HepG2 (cell line): ENCODE measurements at regions not wholly inside any gene's neighbourhood (a gene's known extent, or its start where the extent isn't known, plus 50 kb on each side); places are given as distances from the start of the nearest gene placed in this dataset.

Experiments used
- ATAC-seq: fragments of 200-7000 bp; cut with Tn5 transposase; 3 replicates; pipeline ENCODE4 v1.9.1; 2020; ENCODE audit warnings: mild to moderate bottlenecking, moderate library complexity
- BruUV-seq: library from RNA; stranded (reverse); fragments of 400-500 nt; replicated peaks from 2 replicates; lab custom pipeline; 2021; lab: Mats Ljungman, UMichigan
- CTCF ChIA-PET: fragments of 300-600 bp; formaldehyde crosslinking; extraction: SDS; loops from one replicate; lab custom pipeline; 2021; ENCODE audit warnings: low total read pairs, inconsistent platforms, low intra/inter-chr PET ratio; lab: Yijun Ruan, JAX
- POLR2A ChIA-PET: fragments of 350-600 bp; sonication (Branson Sonifier 250); formaldehyde crosslinking; loops from one replicate; lab custom pipeline; 2020; ENCODE audit warnings: antibody characterized with exemption, inconsistent platforms; lab: Yijun Ruan, JAX
- DNase-seq: peaks from one replicate; pipeline ENCODE4 v3.0.0-alpha.2; 2015; ENCODE audit warnings: low spot score
- FAIRE-seq: peaks from 3 replicates; lab custom pipeline; 2011; peaks lifted over from hg19 to GRCh38; lab: Jason Lieb, UNC
- H2AFZ ChIP-seq: one replicate; pipeline ENCODE4 v1.6.1; 2011; ENCODE audit warnings: low read length, inconsistent platforms
- H3K27ac ChIP-seq: fragments of 300-600 bp; 3 replicates; pipeline ENCODE4 v1.8.0; 2011; ENCODE audit warnings: mixed run types, mild to moderate bottlenecking, mixed read lengths, low read length, inconsistent platforms; ENCODE audit not compliant: insufficient read depth; ENCODE audit errors: extremely low read length
- H3K27me3 ChIP-seq, 2 experiments: fragments of 200-600 bp in 1 of 2; 2 replicates in 1 of 2; 3 replicates in 1 of 2; pipeline versions ENCODE4 v1.6.0 to v1.8.0; 2011; ENCODE audit warnings: low read length in 2 of 2, mild to moderate bottlenecking in 2 of 2, moderate library complexity in 2 of 2, inconsistent platforms in 1 of 2; ENCODE audit not compliant: insufficient read depth in 2 of 2, control insufficient read depth in 1 of 2
- H3K36me3 ChIP-seq, 2 experiments: fragments of 200-600 bp in 1 of 2; replicated peaks in 1 of 2; 2 replicates in 1 of 2; 3 replicates in 1 of 2; pipeline versions ENCODE4 v1.5.1 to v1.8.0; 2011; ENCODE audit warnings: low read length in 2 of 2, inconsistent platforms in 1 of 2; ENCODE audit not compliant: insufficient read depth in 2 of 2, control insufficient read depth in 1 of 2
- H3K4me1 ChIP-seq: 2 replicates; pipeline ENCODE4 v1.5.1; 2012; ENCODE audit warnings: low read length, inconsistent platforms; ENCODE audit not compliant: insufficient read depth
- H3K4me2 ChIP-seq: 2 replicates; pipeline ENCODE4 v1.6.0; 2011; ENCODE audit warnings: low read depth, low read length, inconsistent platforms
- H3K4me3 ChIP-seq, 3 experiments: fragments of 200-600 bp in 1 of 3; sonication (generic), shearing (Covaris generic) in 1 of 3; replicated peaks in 1 of 3; 2 replicates each; pipeline ENCODE4 v1.5.1; 2011 to 2016; ENCODE audit warnings: low read length in 3 of 3, inconsistent platforms in 2 of 3, low read depth in 2 of 3, mild to moderate bottlenecking in 2 of 3, control low read depth in 1 of 3, mixed read lengths in 1 of 3; ENCODE audit not compliant: insufficient read depth in 1 of 3
- H3K79me2 ChIP-seq: one replicate; pipeline ENCODE4 v1.6.1; 2011; ENCODE audit warnings: low read length, inconsistent platforms; ENCODE audit not compliant: insufficient read depth
- H3K9ac ChIP-seq: 2 replicates; pipeline ENCODE4 v1.6.0; 2011; ENCODE audit warnings: mild to moderate bottlenecking, low read depth, low read length, inconsistent platforms; ENCODE audit not compliant: insufficient read depth
- H3K9me3 ChIP-seq: 2 replicates; pipeline ENCODE4 v1.5.1; 2012; ENCODE audit warnings: mild to moderate bottlenecking, low read length
- H4K20me1 ChIP-seq: 2 replicates; pipeline ENCODE4 v1.6.0; 2011; ENCODE audit warnings: inconsistent platforms, mild to moderate bottlenecking, low read length, moderate library complexity; ENCODE audit not compliant: insufficient read depth
- ATAD3A ChIP-seq: sonication (generic); formaldehyde crosslinking; IDR thresholded peaks from 2 replicates; pipeline ENCODE4 v1.4.0; 2020; ENCODE audit warnings: missing genetic modification reagents
- CBX5 ChIP-seq: sonication (generic); formaldehyde crosslinking; IDR thresholded peaks from 2 replicates; pipeline ENCODE4 v1.4.0; 2020; ENCODE audit warnings: missing genetic modification reagents, borderline replicate concordance
- HNRNPK ChIP-seq: fragments of 200-400 bp; formaldehyde crosslinking; IDR thresholded peaks from 2 replicates; pipeline ENCODE4 v1.6.1; 2018; ENCODE audit warnings: low read length, low read depth, moderate library complexity, mild to moderate bottlenecking; ENCODE audit not compliant: poor library complexity, severe bottlenecking
- HNRNPUL1 ChIP-seq: fragments of 200-400 bp; formaldehyde crosslinking; IDR thresholded peaks from 2 replicates; pipeline ENCODE4 v1.6.1; 2017; ENCODE audit warnings: low read depth, mild to moderate bottlenecking, low read length, moderate library complexity
- IKZF4 ChIP-seq: sonication (generic); formaldehyde crosslinking; IDR thresholded peaks from 2 replicates; pipeline ENCODE4 v1.5.1; 2020; ENCODE audit warnings: borderline replicate concordance, mild to moderate bottlenecking, low read depth, missing genetic modification reagents; ENCODE audit errors: not compliant biosample characterization
- MATR3 ChIP-seq: sonication (generic); formaldehyde crosslinking; IDR thresholded peaks from 2 replicates; pipeline ENCODE4 v1.4.0; 2020; ENCODE audit warnings: missing genetic modification reagents
- ONECUT2 ChIP-seq: sonication (generic); formaldehyde crosslinking; IDR thresholded peaks from 2 replicates; pipeline ENCODE4 v1.4.0; 2020; ENCODE audit warnings: missing genetic modification reagents
- RNF2 ChIP-seq: fragments of 450-650 bp; conservative IDR thresholded peaks from 2 replicates; pipeline ENCODE4 v1.6.1; 2016; ENCODE audit warnings: low read depth
- SIX4 ChIP-seq: sonication (generic); formaldehyde crosslinking; IDR thresholded peaks from 2 replicates; pipeline ENCODE4 v1.4.0; 2020; ENCODE audit warnings: missing genetic modification reagents
- TOE1 ChIP-seq: sonication (generic); formaldehyde crosslinking; IDR thresholded peaks from 2 replicates; pipeline ENCODE4 v1.4.0; 2020; ENCODE audit warnings: mild to moderate bottlenecking, missing genetic modification reagents
- ZNF430 ChIP-seq: sonication (generic); formaldehyde crosslinking; IDR thresholded peaks from 2 replicates; pipeline ENCODE4 v1.9.0; 2021; ENCODE audit warnings: mild to moderate bottlenecking, missing genetic modification reagents
- ZNF7 ChIP-seq: IDR thresholded peaks from 2 replicates; pipeline ENCODE4 v1.6.1; 2016; ENCODE audit warnings: missing biosample characterization, missing genetic modification reagents
- ZNF768 ChIP-seq: sonication (generic); formaldehyde crosslinking; IDR thresholded peaks from 2 replicates; pipeline ENCODE4 v1.4.0; 2020; ENCODE audit warnings: missing genetic modification reagents
- ZNF800 ChIP-seq: sonication (generic); formaldehyde crosslinking; IDR thresholded peaks from 2 replicates; pipeline ENCODE4 v1.4.0; 2020; ENCODE audit warnings: missing genetic modification reagents
- WGBS: methylation state at CpG from one replicate; pipeline ENCODE4 v1.1.6; 2017; ENCODE audit warnings: low lambda C conversion rate; 5-methylcytosine and 5-hydroxymethylcytosine counted together
- in situ Hi-C: cut with HindIII; loops from 2 replicates; pipeline ENCODE4 v1.10.0; 2017; ENCODE audit warnings: low pct_unique_long_range_greater_than_20kb; ENCODE audit not compliant: extremely low pct_ligation_motif_present
- intact Hi-C: fragments of 100-400 bp; cut with micrococcal nuclease; formaldehyde crosslinking; loops from one replicate; pipeline ENCODE4 v1.10.0; 2022; ENCODE audit not compliant: unreplicated experiment

DNA sequence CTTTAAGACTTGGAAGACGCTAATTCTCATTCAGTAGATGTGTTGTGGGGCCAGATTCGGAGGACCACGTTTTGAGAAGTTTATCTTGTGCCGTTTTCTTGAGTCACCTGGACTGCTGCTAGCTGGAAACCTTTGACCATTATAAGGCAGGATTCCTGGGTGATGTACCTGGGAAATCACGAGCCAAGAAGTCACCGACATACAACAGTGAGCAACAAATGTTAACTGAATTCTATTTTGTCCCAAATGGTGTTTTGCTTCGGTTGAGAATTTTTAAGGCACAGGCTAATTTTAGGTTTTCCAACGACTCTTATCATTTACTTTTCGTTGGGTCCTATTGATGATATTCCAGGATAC lies 93.4 kb upstream of the BTN3A2 start:
- no peaks in the 10 kb centered on the region for H3K36me3 ChIP-seq
- H3K27ac ChIP-seq = no peak overlapping the region
- POLR2A ChIA-PET = interaction anchor here (3.0 to 3.6 kb wide), 2 partner anchors 21 to 55 kb away, joined by 20 to 24 read pairs; a partner anchor contains a TSS
- intact Hi-C loops = no loop called here
- H3K4me2 ChIP-seq = peak overlapping the region; percentile 91; the same call in 1 of the 2 replicates
- 81% methylated on average over 9 of the region's 9 CpGs for WGBS
- no peak overlapping the region for H3K9ac ChIP-seq
- H3K27me3 ChIP-seq = peaks cover 4 to 24% of the 10 kb centered on the region in 2 experiments; a peak in 2 of 5 replicates
- TF ChIP-seq TOE1 (no peak), HNRNPK (no peak)
- no peak for FAIRE-seq
- DNase-seq = no peak
- no peak overlapping the region for H2AFZ ChIP-seq
- no peaks in the 10 kb centered on the region for H4K20me1 ChIP-seq
- peak overlapping the region in 1 of 3 experiments; percentile 73; a peak in 1 of 6 replicates for H3K4me3 ChIP-seq
- peaks cover 51% of the 10 kb centered on the region for H3K4me1 ChIP-seq
- no peak for ATAC-seq
- BruUV-seq = no TSS peak
- no peaks in the 10 kb centered on the region for H3K9me3 ChIP-seq
- no peaks in the 10 kb centered on the region for H3K79me2 ChIP-seq
- CTCF ChIA-PET = no interaction called here
- in situ Hi-C loops = no loop called here

DNA sequence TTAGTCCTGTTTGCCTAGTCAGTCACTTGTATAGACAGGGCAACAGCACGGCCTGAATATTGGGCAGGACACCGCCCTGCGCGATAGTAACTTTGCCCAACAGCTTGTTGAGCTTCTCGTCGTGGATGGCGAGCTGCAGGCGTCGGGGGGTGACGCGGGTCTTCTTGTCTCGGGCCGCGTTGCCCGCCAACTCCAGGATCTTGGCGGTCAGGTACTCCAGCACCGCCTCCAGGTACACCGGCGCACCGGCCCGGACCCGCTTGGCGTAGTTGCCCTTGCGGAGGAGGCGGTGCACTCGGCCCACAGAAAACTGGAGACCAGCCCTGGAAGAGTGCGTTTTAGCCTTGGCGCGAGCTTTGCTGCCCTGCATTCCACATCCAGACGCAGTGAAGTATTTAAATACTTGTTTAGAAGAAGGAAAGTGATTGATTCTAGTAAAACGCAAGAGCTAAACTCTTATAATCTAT lies 92.8 kb upstream of the BTN3A2 start:
- Histone ChIP-seq H3K9me3 (no peaks in the 10 kb centered on the region), H2AFZ (no peak overlapping the region), H3K9ac (0 out of 2 replicates have a peak overlapping the region, but pooled peaks have one; percentile 7), H3K79me2 (no peaks in the 10 kb centered on the region), H3K27me3 (peaks cover 4 to 24% of the 10 kb centered on the region in 2 experiments; a peak in 2 of 5 replicates), H4K20me1 (no peaks in the 10 kb centered on the region), H3K4me1 (peaks cover 47% of the 10 kb centered on the region), H3K27ac (no peak overlapping the region), H3K36me3 (no peaks in the 10 kb centered on the region), H3K4me2 (peak overlapping the region; percentile 91), H3K4me3 (peak overlapping the region; percentile 54 to 73 (median 63))
- FAIRE-seq (no peak), DNase-seq (no peak), ATAC-seq (peak; percentile 81)
- in situ Hi-C loops (no loop called here), intact Hi-C loops (no loop called here)
- BruUV-seq = no TSS peak
- POLR2A ChIA-PET = interaction anchor here (0.9 to 3.6 kb wide), 13 partner anchors 13 to 148 kb away, joined by 3 to 24 read pairs (median 5); a partner anchor contains a TSS
- WGBS = 3% methylated on average over 22 of the region's 31 CpGs
- CTCF ChIA-PET = no interaction called here
- TF ChIP-seq CBX5 (CRISPR knock-in tag) (0 out of 2 replicates have a peak, but pooled peaks have one; percentile 54), ZNF800 (CRISPR knock-in tag) (no peak), ONECUT2 (CRISPR knock-in tag) (no peak), RNF2 (no peak; the same call in 1 of the 2 replicates), ZNF768 (CRISPR knock-in tag) (peak; percentile 34; the same call in 1 of the 2 replicates), ZNF7 (CRISPR knock-in tag) (no peak), ATAD3A (CRISPR knock-in tag) (no peak), SIX4 (CRISPR knock-in tag) (no peak), HNRNPUL1 (no peak), ZNF430 (CRISPR knock-in tag) (no peak), IKZF4 (CRISPR knock-in tag) (no peak), MATR3 (CRISPR knock-in tag) (no peak)
